Stimulated activated naive CD4-positive, alpha-beta T cell (primary cell): ENCODE measurements at regions not wholly inside any gene's neighbourhood (a gene's known extent, or its start where the extent isn't known, plus 50 kb on each side); places are given as distances from the start of the nearest gene placed in this dataset.

Experiments used
- DNase-seq, 6 experiments: peaks; one replicate each; lab custom pipeline; 2025; lab: John Stamatoyannopoulos, UW

DNA sequence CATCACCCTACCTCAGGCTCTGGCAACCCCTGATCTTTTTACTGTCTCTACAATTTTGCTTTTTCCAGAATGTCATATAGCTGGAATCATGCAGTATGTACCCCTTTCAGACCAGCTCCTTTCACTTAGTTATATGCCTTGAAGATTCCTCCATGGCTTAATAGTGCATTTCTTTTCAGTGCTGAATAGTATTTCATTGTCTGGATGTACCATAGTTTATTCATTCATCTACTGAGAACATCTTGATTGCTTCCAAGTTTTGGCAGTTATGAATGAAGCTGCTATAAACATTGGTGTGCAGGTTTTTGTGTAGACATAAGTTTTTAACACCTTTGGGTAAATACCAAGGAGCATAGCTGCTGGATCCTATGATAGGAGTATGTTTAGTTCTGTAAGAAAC, 50.8 kb upstream of the ANP32A start:
- DNase-seq, result no peak

DNA sequence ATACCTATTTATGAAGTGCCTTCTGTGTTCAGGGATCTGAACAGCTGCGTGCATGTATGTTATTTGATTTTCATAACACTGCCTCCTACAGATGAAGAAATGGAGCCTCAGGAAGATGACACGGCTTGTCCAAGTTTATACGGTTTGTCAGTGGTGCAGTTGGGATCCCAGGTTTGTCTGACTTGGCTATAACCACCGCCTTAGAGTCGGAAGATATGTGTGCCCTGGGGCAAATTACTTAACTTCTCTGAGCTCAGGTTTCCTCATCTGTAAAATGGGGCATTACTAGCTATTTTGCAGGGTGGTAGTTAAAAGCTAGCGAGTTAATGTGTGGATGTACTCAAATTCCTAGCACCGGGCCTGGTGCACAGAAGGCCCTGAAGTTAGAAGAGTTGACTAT, 54.1 kb upstream of the ANP32A start:
- DNase-seq, result no peak

DNA sequence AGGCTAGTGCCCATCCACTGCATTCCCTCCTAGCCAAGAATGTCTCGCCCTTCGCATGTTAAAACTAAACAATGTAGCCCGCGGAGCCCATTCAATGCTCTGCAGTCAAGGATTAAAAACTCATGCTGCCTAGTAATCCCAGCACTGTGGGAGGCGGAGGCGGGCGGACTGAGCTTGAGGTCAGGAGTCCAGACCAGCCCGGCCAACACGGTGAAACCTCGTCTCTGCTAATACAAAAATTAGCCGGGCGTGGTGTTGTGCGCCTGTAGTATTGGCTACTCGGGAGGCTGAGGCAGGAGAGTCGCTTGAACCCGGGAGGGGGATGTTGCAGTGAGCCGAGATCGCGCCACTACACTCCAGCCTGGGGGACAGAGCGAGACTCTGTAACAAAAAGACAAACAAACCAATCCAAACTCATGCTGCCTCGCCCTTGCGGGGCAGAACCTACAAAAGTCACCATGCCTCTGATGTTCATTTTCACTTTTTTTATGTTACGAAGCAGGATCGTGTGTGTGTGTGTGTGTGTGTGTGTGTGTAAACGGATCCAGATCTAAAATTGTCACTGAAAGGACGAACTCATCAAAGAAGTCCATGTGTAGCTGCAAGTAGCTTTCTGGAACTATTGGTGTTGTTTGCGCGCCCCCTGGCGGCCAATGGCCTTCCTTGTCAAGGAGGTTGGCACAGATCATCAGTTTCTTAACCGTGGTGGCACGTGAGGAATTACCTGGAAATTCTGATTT, 54.8 kb upstream of the SPESP1 start:
- DNase-seq, result peak; percentile 77 to 92 (median 88)

GRCh38 chr15:68877626-68878025, 52.7 kb upstream of the SPESP1 start:
- DNase-seq, result no peak

- no peak for DNase-seq
Measured at GRCh38 chr15:68880382-68880781, 49.9 kb upstream of the SPESP1 start.
